CD4-positive, alpha-beta T cell (primary cell): ENCODE measurements at regions not wholly inside any gene's neighbourhood (a gene's known extent, or its start where the extent isn't known, plus 50 kb on each side); places are given as distances from the start of the nearest gene placed in this dataset.
"Not testable (repeated sequence)": the region's sequence is repeated elsewhere in the genome, so short reads cannot be mapped to it uniquely, and the experiment has no call there.

Source experiments
- ATAC-seq: fragments of 200-7000 bp; cut with Tn5 transposase; one replicate; pipeline ENCODE4 v1.10.0; 2022; ENCODE audit warnings: mild to moderate bottlenecking; ENCODE audit not compliant: poor library complexity
- CTCF ChIA-PET: fragments of 350-600 bp; sonication (Branson Sonifier 250); formaldehyde crosslinking; loops from one replicate; lab custom pipeline; 2021; ENCODE audit warnings: antibody characterized with exemption, inconsistent platforms; lab: Charles Lee
- POLR2A ChIA-PET: fragments of 350-600 bp; sonication (Branson Sonifier 250); formaldehyde crosslinking; loops from one replicate; lab custom pipeline; 2021; ENCODE audit warnings: antibody characterized with exemption, inconsistent platforms; lab: Charles Lee
- DNase-seq, 14 experiments: peaks; one replicate each; pipeline ENCODE4 v3.0.0-alpha.2; 2013 to 2020; ENCODE audit warnings: mixed read lengths in 2 of 14
- H3K27ac ChIP-seq, 2 donors: one replicate each; pipeline versions ENCODE4 v1.5.1 to v1.7.0; 2013; ENCODE audit warnings: low read length in 2 of 2, low read depth in 1 of 2, mild to moderate bottlenecking in 1 of 2
- H3K27me3 ChIP-seq, 2 experiments: 1 replicate in 1 of 2; 2 replicates in 1 of 2; pipeline versions ENCODE4 v1.6.1 to v1.7.0; 2013; ENCODE audit warnings: low read length in 2 of 2, control low read depth in 1 of 2, mild to moderate bottlenecking in 1 of 2, moderate library complexity in 1 of 2; ENCODE audit not compliant: insufficient read depth in 2 of 2, control insufficient read depth in 1 of 2
- H3K36me3 ChIP-seq: one replicate; pipeline ENCODE4 v1.6.1; 2013; ENCODE audit warnings: low read length, control low read depth; ENCODE audit not compliant: insufficient read depth
- H3K4me1 ChIP-seq: one replicate; pipeline ENCODE4 v1.6.1; 2013; ENCODE audit warnings: low read length, control low read depth; ENCODE audit not compliant: insufficient read depth
- H3K4me3 ChIP-seq: one replicate; pipeline ENCODE4 v1.5.1; 2013; ENCODE audit warnings: mild to moderate bottlenecking, low read length, moderate library complexity
- H3K9me3 ChIP-seq, 2 experiments: 1 replicate in 1 of 2; 2 replicates in 1 of 2; pipeline versions ENCODE4 v1.6.1 to v1.7.0; 2013; ENCODE audit warnings: low read length in 2 of 2, mild to moderate bottlenecking in 2 of 2, control low read depth in 1 of 2, moderate library complexity in 1 of 2; ENCODE audit not compliant: control insufficient read depth in 1 of 2, insufficient read depth in 1 of 2
- H3K27ac Mint-ChIP-seq: one replicate; pipeline ENCODE4 v1.8.0; 2020; ENCODE audit warnings: mixed read lengths
- H3K27me3 Mint-ChIP-seq: one replicate; pipeline ENCODE4 v1.8.0; 2021; ENCODE audit warnings: mixed read lengths
- H3K36me3 Mint-ChIP-seq: one replicate; pipeline ENCODE4 v1.8.0; 2021; ENCODE audit warnings: low read depth, mixed read lengths
- H3K4me1 Mint-ChIP-seq: one replicate; pipeline ENCODE4 v1.8.0; 2021; ENCODE audit warnings: low read depth, mixed read lengths
- H3K4me3 Mint-ChIP-seq: one replicate; pipeline ENCODE4 v1.8.0; 2020; ENCODE audit warnings: mild to moderate bottlenecking, mixed read lengths
- H3K9me3 Mint-ChIP-seq: one replicate; pipeline ENCODE4 v1.8.0; 2020; ENCODE audit warnings: mixed read lengths
- CTCF ChIP-seq: fragments of 200-600 bp; IDR thresholded peaks from one replicate; pipeline ENCODE4 v1.8.0; 2022; ENCODE audit warnings: antibody characterized with exemption, mild to moderate bottlenecking
- intact Hi-C, 2 experiments: fragments of 100-400 bp; cut with DNase I in 1 of 2; cut with micrococcal nuclease in 1 of 2; formaldehyde crosslinking; loops; one replicate each; pipeline versions ENCODE4 v1.15.1 to v1.9.0; 2023 to 2025; cut with DNase I, micrococcal nuclease

GRCh38 chr17:34024386-34024785 is 230.7 kb upstream of the CCL2 start:
- peaks cover 3 to 5% of the 10 kb centered on the region in 2 experiments for H3K27me3 ChIP-seq
- ChIA-PET CTCF (no interaction called here), POLR2A (no interaction called here)
- no peaks in the 10 kb centered on the region for H3K4me1 ChIP-seq
- H3K4me3 ChIP-seq = no peak overlapping the region
- H3K27me3 Mint-ChIP-seq = peaks cover 39% of the 10 kb centered on the region
- TF ChIP-seq CTCF = no peak
- no peaks in the 10 kb centered on the region for H3K4me1 Mint-ChIP-seq
- H3K36me3 ChIP-seq = no peaks in the 10 kb centered on the region
- H3K36me3 Mint-ChIP-seq = no peaks in the 10 kb centered on the region
- no peaks in the 10 kb centered on the region for H3K9me3 Mint-ChIP-seq
- no peaks in the 10 kb centered on the region for H3K9me3 ChIP-seq
- DNase-seq = no peak
- no peak overlapping the region for H3K27ac ChIP-seq
- no peak for ATAC-seq
- no peak overlapping the region for H3K27ac Mint-ChIP-seq
- no peak overlapping the region for H3K4me3 Mint-ChIP-seq
- intact Hi-C loops = no loop called here

- Histone ChIP-seq H3K27me3 (peaks cover 3 to 5% of the 10 kb centered on the region in 2 experiments), H3K4me3 (no peak overlapping the region), H3K4me1 (no peaks in the 10 kb centered on the region), H3K36me3 (no peaks in the 10 kb centered on the region), H3K27ac (no peak overlapping the region), H3K9me3 (no peaks in the 10 kb centered on the region)
- Mint-ChIP-seq H3K27ac (no peak overlapping the region), H3K4me3 (no peak overlapping the region), H3K4me1 (no peaks in the 10 kb centered on the region), H3K36me3 (no peaks in the 10 kb centered on the region), H3K27me3 (peaks cover 43% of the 10 kb centered on the region), H3K9me3 (no peaks in the 10 kb centered on the region)
- CTCF ChIA-PET = no interaction called here
- intact Hi-C loops = no loop called here
- POLR2A ChIA-PET = no interaction called here
- TF ChIP-seq CTCF = no peak
- ATAC-seq (no peak), DNase-seq (no peak)
These were observed 230.1 kb upstream of the CCL2 start for GRCh38 chr17:34024806-34025551.

GRCh38 chr17:34030601-34031000 is 224.5 kb upstream of the CCL2 start:
- H3K36me3 ChIP-seq, CTCF ChIA-PET, intact Hi-C loops, H3K27me3 ChIP-seq, H3K4me3 Mint-ChIP-seq, H3K36me3 Mint-ChIP-seq, DNase-seq, H3K4me1 Mint-ChIP-seq, H3K4me1 ChIP-seq, H3K9me3 ChIP-seq, H3K27ac Mint-ChIP-seq, H3K27ac ChIP-seq, POLR2A ChIA-PET, H3K4me3 ChIP-seq, ATAC-seq: not testable (repeated sequence)
- Mint-ChIP-seq H3K27me3 (peaks cover 41% of the 10 kb centered on the region), H3K9me3 (peaks cover 11% of the 10 kb centered on the region)

- H3K4me3 Mint-ChIP-seq, H3K4me1 ChIP-seq, DNase-seq, H3K27ac ChIP-seq, CTCF ChIA-PET, ATAC-seq, H3K27ac Mint-ChIP-seq, H3K36me3 ChIP-seq, H3K9me3 ChIP-seq, H3K27me3 ChIP-seq, POLR2A ChIA-PET, H3K4me1 Mint-ChIP-seq, H3K36me3 Mint-ChIP-seq, intact Hi-C loops, H3K4me3 ChIP-seq: not testable (repeated sequence)
- Mint-ChIP-seq H3K27me3 (peaks cover 29% of the 10 kb centered on the region), H3K9me3 (peaks cover 11% of the 10 kb centered on the region)
These were observed 222.8 kb upstream of the CCL2 start for GRCh38 chr17:34032305-34032704.

GRCh38 chr17:34038786-34039185 is 216.3 kb upstream of the CCL2 start:
- H3K27me3 ChIP-seq, H3K36me3 Mint-ChIP-seq, DNase-seq, H3K36me3 ChIP-seq, H3K4me1 ChIP-seq, POLR2A ChIA-PET, H3K27ac ChIP-seq, H3K4me1 Mint-ChIP-seq, CTCF ChIA-PET, H3K4me3 ChIP-seq, H3K4me3 Mint-ChIP-seq, H3K27ac Mint-ChIP-seq, ATAC-seq, H3K9me3 Mint-ChIP-seq, H3K9me3 ChIP-seq, intact Hi-C loops: not testable (repeated sequence)
- H3K27me3 Mint-ChIP-seq = peaks cover 21% of the 10 kb centered on the region

GRCh38 chr17:34039213-34039612 is 215.9 kb upstream of the CCL2 start:
- DNase-seq, H3K36me3 ChIP-seq, H3K27ac Mint-ChIP-seq, intact Hi-C loops, H3K4me3 Mint-ChIP-seq, H3K9me3 ChIP-seq, H3K4me3 ChIP-seq, H3K4me1 Mint-ChIP-seq, H3K36me3 Mint-ChIP-seq, H3K27ac ChIP-seq, H3K9me3 Mint-ChIP-seq, H3K4me1 ChIP-seq, CTCF ChIA-PET, ATAC-seq, H3K27me3 ChIP-seq, POLR2A ChIA-PET: not testable (repeated sequence)
- peaks cover 21% of the 10 kb centered on the region for H3K27me3 Mint-ChIP-seq
